ENCODE measurements at regions not wholly inside any gene's neighbourhood (a gene's known extent, or its start where the extent isn't known, plus 50 kb on each side); places are given as distances from the start of the nearest gene placed in this dataset.

- TF ChIP-seq CTCF (IDR thresholded peaks at IDR 0.05; ENCODE audit: borderline replicate concordance): no peak
- Histone ChIP-seq H3K9me3 (replicated peaks) (no peaks in the 10 kb centered on the region), H3K27ac (replicated peaks) (no peak overlapping the region), H3K4me3 (no peak overlapping the region), H3K4me1 (no peaks in the 10 kb centered on the region), H3K27me3 (ENCODE audit: low read depth) (no peaks in the 10 kb centered on the region), H3K36me3 (no peaks in the 10 kb centered on the region)
- intact Hi-C loops (cut with micrococcal nuclease): no loop called here
- no peak for DNase-seq
Measured at GRCh38 chr11:28439403-28439802, 331.2 kb downstream of the METTL15 start.

GRCh38 chr11:28420099-28420498, 311.9 kb downstream of the METTL15 start:
- Histone ChIP-seq H3K4me1 (peaks cover 26% of the 10 kb centered on the region), H3K27ac (replicated peaks) (no peak overlapping the region), H3K9me3 (replicated peaks) (peaks cover 5% of the 10 kb centered on the region), H3K27me3 (ENCODE audit: low read depth) (no peaks in the 10 kb centered on the region), H3K36me3 (no peaks in the 10 kb centered on the region), H3K4me3 (no peak overlapping the region)
- DNase-seq: no peak
- intact Hi-C loops (cut with micrococcal nuclease): no loop called here
- TF ChIP-seq CTCF (IDR thresholded peaks at IDR 0.05; ENCODE audit: borderline replicate concordance): no peak

GRCh38 chr11:28417601-28418323, 309.6 kb downstream of the METTL15 start:
- DNase-seq: no peak
- H3K4me1 ChIP-seq: peaks cover 26% of the 10 kb centered on the region
- no peak overlapping the region for H3K27ac ChIP-seq (replicated peaks)
- H3K36me3 ChIP-seq: no peaks in the 10 kb centered on the region
- peaks cover 5% of the 10 kb centered on the region for H3K9me3 ChIP-seq (replicated peaks)
- no peak overlapping the region for H3K4me3 ChIP-seq
- TF ChIP-seq CTCF (IDR thresholded peaks at IDR 0.05; ENCODE audit: borderline replicate concordance): no peak
- intact Hi-C loops (cut with micrococcal nuclease): no loop called here
- no peaks in the 10 kb centered on the region for H3K27me3 ChIP-seq (ENCODE audit: low read depth)

- intact Hi-C loops (cut with micrococcal nuclease): no loop called here
- Histone ChIP-seq H3K36me3 (no peaks in the 10 kb centered on the region), H3K9me3 (replicated peaks) (no peaks in the 10 kb centered on the region), H3K4me3 (no peak overlapping the region), H3K27me3 (ENCODE audit: low read depth) (no peaks in the 10 kb centered on the region), H3K27ac (replicated peaks) (no peak overlapping the region), H3K4me1 (peaks cover 8% of the 10 kb centered on the region)
- DNase-seq: no peak
- no peak for TF ChIP-seq CTCF (IDR thresholded peaks at IDR 0.05; ENCODE audit: borderline replicate concordance)
Measured at GRCh38 chr11:28412029-28412428, 303.8 kb downstream of the METTL15 start.

- no peaks in the 10 kb centered on the region for H3K36me3 ChIP-seq
- peaks cover 3% of the 10 kb centered on the region for H3K9me3 ChIP-seq (replicated peaks)
- no peaks in the 10 kb centered on the region for H3K27me3 ChIP-seq (ENCODE audit: low read depth)
- intact Hi-C loops (cut with micrococcal nuclease): no loop called here
- TF ChIP-seq CTCF (IDR thresholded peaks at IDR 0.05; ENCODE audit: borderline replicate concordance): no peak
- H3K27ac ChIP-seq (replicated peaks): no peak overlapping the region
- H3K4me3 ChIP-seq: no peak overlapping the region
- no peak for DNase-seq
- H3K4me1 ChIP-seq: no peaks in the 10 kb centered on the region
Measured at GRCh38 chr11:28401446-28401845, 293.3 kb downstream of the METTL15 start.

Data from left ventricle myocardium inferior (tissue), 1 donor.